GM06990 (cell line): ENCODE measurements at regions not wholly inside any gene's neighbourhood (a gene's known extent, or its start where the extent isn't known, plus 50 kb on each side); places are given as distances from the start of the nearest gene placed in this dataset.

ENCODE experiments used
- DNase-seq: peaks from one replicate; pipeline ENCODE4 v3.0.0-alpha.2; 2011; ENCODE audit not compliant: insufficient read length; ENCODE audit errors: extremely low read depth
- H3K27me3 ChIP-seq: replicated peaks from 2 replicates; pipeline ENCODE4 v1.6.0; 2011; ENCODE audit warnings: low read length; ENCODE audit not compliant: control insufficient read depth, insufficient read depth
- H3K36me3 ChIP-seq: 2 replicates; pipeline ENCODE4 v1.5.1; 2011; ENCODE audit warnings: low read length; ENCODE audit not compliant: control insufficient read depth, insufficient read depth
- H3K4me3 ChIP-seq: replicated peaks from 2 replicates; pipeline ENCODE4 v1.5.1; 2011; ENCODE audit warnings: low read depth, mild to moderate bottlenecking, control low read depth, low read length
- TF ChIP-seq, protein P1 (sequence below): IDR thresholded peaks from 2 replicates; pipeline ENCODE4 v1.5.1; 2011; ENCODE audit warnings: low read length, control low read depth, mild to moderate bottlenecking, inconsistent platforms; ENCODE audit not compliant: insufficient read depth, poor library complexity, severe bottlenecking

DNA sequence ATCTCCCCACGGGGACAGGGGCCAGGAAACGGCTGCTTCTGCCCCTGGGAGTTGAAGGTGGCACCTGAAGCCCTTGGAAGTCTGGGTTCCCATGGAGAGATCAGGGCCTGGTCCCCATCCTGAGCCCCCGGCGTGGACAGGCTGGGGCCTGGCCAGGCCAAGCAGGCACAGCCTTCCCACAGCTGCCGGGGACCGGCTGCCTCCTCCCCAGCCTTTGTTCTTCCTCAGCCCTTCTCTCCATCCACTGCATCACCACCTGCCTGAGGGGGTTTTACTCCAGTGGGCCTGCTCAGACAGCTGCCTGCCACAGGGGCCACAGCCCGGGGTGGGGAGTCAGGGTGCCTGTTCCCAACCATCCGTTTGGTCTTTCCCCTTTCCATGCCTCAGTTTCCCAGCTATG lies 187.7 kb downstream of the INHBB start:
- no peak for DNase-seq
- Histone ChIP-seq H3K27me3 (no peaks in the 10 kb centered on the region; the same call in 1 of the 2 replicates), H3K4me3 (no peak overlapping the region), H3K36me3 (no peaks in the 10 kb centered on the region)
- TF ChIP-seq, protein P1, sequence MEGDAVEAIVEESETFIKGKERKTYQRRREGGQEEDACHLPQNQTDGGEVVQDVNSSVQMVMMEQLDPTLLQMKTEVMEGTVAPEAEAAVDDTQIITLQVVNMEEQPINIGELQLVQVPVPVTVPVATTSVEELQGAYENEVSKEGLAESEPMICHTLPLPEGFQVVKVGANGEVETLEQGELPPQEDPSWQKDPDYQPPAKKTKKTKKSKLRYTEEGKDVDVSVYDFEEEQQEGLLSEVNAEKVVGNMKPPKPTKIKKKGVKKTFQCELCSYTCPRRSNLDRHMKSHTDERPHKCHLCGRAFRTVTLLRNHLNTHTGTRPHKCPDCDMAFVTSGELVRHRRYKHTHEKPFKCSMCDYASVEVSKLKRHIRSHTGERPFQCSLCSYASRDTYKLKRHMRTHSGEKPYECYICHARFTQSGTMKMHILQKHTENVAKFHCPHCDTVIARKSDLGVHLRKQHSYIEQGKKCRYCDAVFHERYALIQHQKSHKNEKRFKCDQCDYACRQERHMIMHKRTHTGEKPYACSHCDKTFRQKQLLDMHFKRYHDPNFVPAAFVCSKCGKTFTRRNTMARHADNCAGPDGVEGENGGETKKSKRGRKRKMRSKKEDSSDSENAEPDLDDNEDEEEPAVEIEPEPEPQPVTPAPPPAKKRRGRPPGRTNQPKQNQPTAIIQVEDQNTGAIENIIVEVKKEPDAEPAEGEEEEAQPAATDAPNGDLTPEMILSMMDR: no peak

DNA sequence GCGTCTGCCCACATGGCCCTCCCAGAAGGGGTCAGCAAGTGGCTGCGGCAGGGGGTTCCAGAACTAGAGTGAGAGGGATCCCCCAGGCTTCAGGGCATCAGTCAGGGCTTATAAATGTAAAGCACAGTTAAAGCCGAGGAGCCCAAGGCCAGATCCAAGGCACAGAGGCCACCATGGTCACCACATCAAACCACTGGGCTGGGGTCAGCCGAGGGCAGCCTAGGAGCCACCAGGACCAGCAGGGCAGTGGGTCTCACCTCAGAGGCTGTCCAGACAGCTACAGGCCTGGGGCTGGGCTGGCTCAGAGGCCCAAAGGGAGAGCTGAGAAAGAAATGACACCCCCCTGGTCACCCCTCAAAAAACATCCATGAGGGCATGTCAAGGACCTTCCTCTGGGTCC lies 188.5 kb downstream of the INHBB start:
- H3K4me3 ChIP-seq: no peak overlapping the region
- H3K27me3 ChIP-seq: no peaks in the 10 kb centered on the region; the same call in 1 of the 2 replicates
- DNase-seq: no peak
- no peaks in the 10 kb centered on the region for H3K36me3 ChIP-seq
- TF ChIP-seq, protein P1: no peak

- DNase-seq: no peak
- H3K27me3 ChIP-seq: no peaks in the 10 kb centered on the region; the same call in 1 of the 2 replicates
- no peak overlapping the region for H3K4me3 ChIP-seq
- H3K36me3 ChIP-seq: no peaks in the 10 kb centered on the region
- TF ChIP-seq, protein P1: no peak
Observed at GRCh38 chr2:120535081-120535480, 189.1 kb downstream of the INHBB start.

DNA sequence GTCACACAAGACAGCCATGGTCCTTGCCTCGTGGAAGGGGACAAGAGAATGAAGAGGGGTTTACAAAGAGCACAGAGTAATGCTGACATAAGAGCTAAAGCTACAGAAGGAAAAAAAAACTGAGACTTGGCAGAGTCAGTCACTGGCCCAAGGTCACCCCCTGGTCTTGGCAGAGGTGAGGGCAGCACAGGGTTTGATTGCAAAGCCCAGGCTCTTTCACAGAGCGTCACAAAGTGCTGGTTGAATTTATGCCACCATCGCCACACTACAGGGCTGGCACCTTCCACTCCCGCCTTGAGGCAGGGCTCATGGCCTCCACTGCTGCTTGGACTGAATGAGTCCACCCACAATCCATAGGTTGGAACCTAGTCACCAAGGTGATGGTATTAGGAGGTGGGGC lies 190.2 kb downstream of the INHBB start:
- DNase-seq: no peak

DNA sequence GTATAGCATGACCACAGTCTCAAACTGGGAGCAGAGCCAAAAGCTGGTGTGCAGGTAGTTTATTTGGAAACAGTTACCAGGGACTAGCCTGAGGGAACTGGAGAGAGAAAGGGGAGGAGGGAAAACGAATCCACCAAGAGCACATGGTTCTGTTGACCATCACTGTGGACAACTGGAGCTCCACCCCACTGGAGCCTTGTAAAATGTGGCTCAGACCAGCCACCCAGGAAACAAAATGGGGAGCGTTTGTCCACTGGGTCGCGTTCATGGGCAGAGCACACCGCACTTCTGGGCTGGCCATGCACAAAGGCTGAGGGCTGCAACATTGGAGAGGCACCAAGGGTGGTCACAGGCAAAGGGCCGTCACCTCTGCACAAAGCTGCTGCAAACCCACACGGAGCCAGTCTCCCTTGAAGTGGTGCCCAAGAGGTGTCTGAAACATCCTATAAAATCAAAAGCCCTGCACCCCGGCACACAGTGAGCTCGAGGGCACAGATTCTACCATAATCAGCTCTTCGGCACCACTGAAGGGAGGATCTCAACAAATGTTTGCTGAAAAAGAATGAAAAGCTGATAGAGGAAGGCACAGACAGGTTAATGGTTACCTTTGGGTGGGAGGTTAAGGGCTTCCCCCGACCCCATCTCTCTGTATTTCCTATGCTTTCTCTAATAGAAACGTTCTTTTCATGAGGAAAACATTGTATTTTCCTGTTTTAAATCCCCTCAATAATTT lies 192.9 kb downstream of the INHBB start:
- no peak for DNase-seq
- no peak overlapping the region for H3K4me3 ChIP-seq
- peaks cover under 1% of the 10 kb centered on the region for H3K27me3 ChIP-seq
- TF ChIP-seq, protein P1: no peak
- no peaks in the 10 kb centered on the region for H3K36me3 ChIP-seq

More for the DNA sequence above, 190.2 kb downstream of the INHBB start:
- Histone ChIP-seq H3K36me3 (no peaks in the 10 kb centered on the region), H3K27me3 (no peaks in the 10 kb centered on the region; the same call in 1 of the 2 replicates), H3K4me3 (no peak overlapping the region)
- TF ChIP-seq, protein P1: no peak
